ENCODE measurements at regions not wholly inside any gene's neighbourhood (a gene's known extent, or its start where the extent isn't known, plus 50 kb on each side); places are given as distances from the start of the nearest gene placed in this dataset.

GRCh38 chr15:31433574-31433973 is 106.9 kb downstream of the KLF13 start:
- WGBS (ENCODE audit: low lambda C conversion rate), result 30% methylated on average over 5 of the region's 6 CpGs
- Histone ChIP-seq H3K27ac (ENCODE audit: extremely low read length, insufficient read depth, low read length) (no peak overlapping the region), H3K4me1 (ENCODE audit: insufficient read depth, low read length) (peaks cover 12% of the 10 kb centered on the region), H3K4me2 (ENCODE audit: low read depth, low read length) (no peak overlapping the region), H4K20me1 (ENCODE audit: insufficient read depth, low read length) (no peaks in the 10 kb centered on the region), H3K79me2 (ENCODE audit: insufficient read depth, low read length) (no peaks in the 10 kb centered on the region), H3K4me3 (replicated peaks in 1 of 3; ENCODE audit: insufficient read depth in 1 of 3, low read depth in 2 of 3, low read length in 3 of 3) (no peak overlapping the region), H2AFZ (ENCODE audit: low read length) (no peak overlapping the region), H3K27me3 (ENCODE audit: control insufficient read depth in 1 of 2, insufficient read depth in 2 of 2, low read length in 2 of 2) (peaks cover 0 to 7% of the 10 kb centered on the region in 2 experiments; a peak in 2 of 5 replicates), H3K36me3 (replicated peaks in 1 of 2; ENCODE audit: control insufficient read depth in 1 of 2, insufficient read depth in 2 of 2, low read length in 2 of 2) (no peaks in the 10 kb centered on the region), H3K9ac (ENCODE audit: insufficient read depth, low read depth, low read length) (no peak overlapping the region), H3K9me3 (ENCODE audit: low read length) (no peaks in the 10 kb centered on the region)
- no TSS peak for BruUV-seq (replicated peaks)
- in situ Hi-C loops (cut with HindIII; ENCODE audit: extremely low pct_ligation_motif_present, low pct_unique_long_range_greater_than_20kb) (loop anchor here (25.0 kb wide), 1 partner anchor 646 kb away; no protein-coding TSS in a partner anchor), intact Hi-C loops (cut with micrococcal nuclease; ENCODE audit: unreplicated experiment) (loop anchor here (10.0 kb wide), 1 partner anchor 109 kb away; the partner anchor contains the start of gene KLF13)
- TF ChIP-seq ZNF782 (CRISPR knock-in tag; IDR thresholded peaks at IDR 0.05; ENCODE audit: borderline replicate concordance), result no peak
- TF ChIP-seq ZFX (CRISPR knock-in tag; IDR thresholded peaks at IDR 0.05; ENCODE audit: low read depth), result no peak
- TF ChIP-seq MIER2 (CRISPR knock-in tag; IDR thresholded peaks at IDR 0.05), result no peak
- TF ChIP-seq ZNF598 (CRISPR knock-in tag; IDR thresholded peaks at IDR 0.05; ENCODE audit: borderline replicate concordance), result no peak
- TF ChIP-seq RNF219 (CRISPR knock-in tag; IDR thresholded peaks at IDR 0.05), result no peak
- TF ChIP-seq SMARCE1 (IDR thresholded peaks at IDR 0.05; ENCODE audit: borderline replicate concordance), result no peak
- no peak for TF ChIP-seq ZBTB46 (CRISPR knock-in tag; IDR thresholded peaks at IDR 0.05; ENCODE audit: borderline replicate concordance)
- no peak for TF ChIP-seq ZBTB4 (CRISPR knock-in tag; IDR thresholded peaks at IDR 0.05; ENCODE audit: borderline replicate concordance)
- TF ChIP-seq EP300 (IDR thresholded peaks at IDR 0.05; ENCODE audit: low read depth in 2 of 2, low read length in 2 of 2), result no peak
- no peak for TF ChIP-seq EP300 (CRISPR knock-in tag; IDR thresholded peaks at IDR 0.05; ENCODE audit: borderline replicate concordance)
- TF ChIP-seq NONO (IDR thresholded peaks at IDR 0.05), result no peak
- TF ChIP-seq NONO (CRISPR knock-in tag; conservative IDR thresholded peaks at IDR 0.05), result no peak
- no peak for TF ChIP-seq SMAD1 (CRISPR knock-in tag; IDR thresholded peaks at IDR 0.05; ENCODE audit: borderline replicate concordance, low read depth)
- ATAC-seq, result no peak
- FAIRE-seq, result no peak
- no peak for DNase-seq (ENCODE audit: low spot score)
- ChIA-PET POLR2A (no interaction called here), CTCF (ENCODE audit: low intra/inter-chr PET ratio, low total read pairs) (no interaction called here)

All from HepG2 (cell line).